GM21447 (cell line): ENCODE measurements at regions not wholly inside any gene's neighbourhood (a gene's known extent, or its start where the extent isn't known, plus 50 kb on each side); places are given as distances from the start of the nearest gene placed in this dataset.
A peak's percentile ranks its signal among the peaks of the same experiment; 100 is the strongest.

Source experiments
- ATAC-seq: cut with Tn5 transposase; IDR thresholded peaks from one replicate; pipeline ENCODE4 v1.9.1; 2021; ENCODE audit not compliant: unreplicated experiment

DNA sequence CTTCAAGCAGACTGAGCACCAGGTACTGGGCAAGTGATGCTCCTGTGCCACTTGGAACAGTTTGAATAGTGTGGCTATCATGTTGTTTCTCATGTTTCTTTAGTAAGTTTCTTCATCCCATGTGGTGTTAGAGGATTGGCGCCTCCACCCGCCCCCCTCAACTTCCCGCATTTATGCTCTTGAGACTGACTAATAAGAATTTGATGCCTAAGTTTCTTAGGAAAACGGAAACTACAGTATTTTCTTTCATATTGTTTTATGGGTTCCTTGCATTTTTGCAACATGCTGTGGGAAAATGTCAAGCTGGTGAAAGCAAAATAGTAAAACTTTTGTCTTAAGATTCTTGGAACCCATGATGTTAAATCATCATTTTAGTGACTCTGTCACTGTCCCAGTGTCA lies 101.2 kb upstream of the SLC4A4 start:
- no peak for ATAC-seq

GRCh38 chr4:71239365-71239764 lies 99.5 kb upstream of the SLC4A4 start:
- ATAC-seq: no peak

- no peak for ATAC-seq
These were observed 98.7 kb upstream of the SLC4A4 start for GRCh38 chr4:71240094-71240493.

GRCh38 chr4:71241501-71242288 lies 97.1 kb upstream of the SLC4A4 start:
- no peak for ATAC-seq

GRCh38 chr4:71243091-71243833 lies 95.6 kb upstream of the SLC4A4 start:
- ATAC-seq: no peak

DNA sequence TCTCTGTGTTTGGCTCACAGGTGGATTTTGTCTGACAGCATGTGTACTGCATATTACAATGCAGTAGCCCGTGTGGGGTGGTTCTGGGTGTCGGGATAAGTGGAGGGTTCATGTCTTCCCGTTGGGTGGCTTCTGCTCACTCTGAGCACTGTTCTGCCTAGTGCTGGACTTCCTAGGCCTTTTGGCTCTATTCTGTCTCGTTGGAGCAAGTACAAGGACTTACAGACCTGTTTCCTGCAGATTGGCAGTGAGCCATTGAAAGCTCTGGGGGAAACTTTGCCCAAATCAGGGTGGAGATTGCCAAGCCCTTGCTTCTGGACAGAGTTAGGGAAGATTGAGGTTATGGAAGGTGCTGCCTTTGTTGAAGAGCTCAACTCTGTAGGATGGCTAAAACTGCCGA lies 91.1 kb upstream of the SLC4A4 start:
- ATAC-seq: no peak

DNA sequence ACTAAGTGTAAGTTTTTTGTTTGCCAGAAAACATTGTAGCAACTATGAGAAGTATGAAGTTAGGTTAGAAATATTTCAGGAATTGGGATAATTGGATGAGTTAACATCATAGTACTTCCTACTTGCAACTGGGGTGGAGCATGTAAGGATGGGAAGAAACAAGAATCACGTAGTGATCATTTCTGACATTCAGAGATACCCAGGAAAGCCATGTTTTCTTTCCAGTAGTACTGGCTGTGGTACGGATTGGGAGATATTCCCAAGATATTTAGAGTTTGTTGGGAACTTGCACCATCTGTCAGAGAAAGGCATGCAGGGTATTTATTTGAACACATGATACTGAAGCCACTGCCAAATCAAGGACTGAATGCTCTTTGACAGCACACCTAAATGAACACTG lies 87.6 kb upstream of the SLC4A4 start:
- ATAC-seq: no peak

- no peak for ATAC-seq
These were observed 85.3 kb upstream of the SLC4A4 start for GRCh38 chr4:71253545-71253944.

GRCh38 chr4:71254451-71255012 lies 84.3 kb upstream of the SLC4A4 start:
- no peak for ATAC-seq

DNA sequence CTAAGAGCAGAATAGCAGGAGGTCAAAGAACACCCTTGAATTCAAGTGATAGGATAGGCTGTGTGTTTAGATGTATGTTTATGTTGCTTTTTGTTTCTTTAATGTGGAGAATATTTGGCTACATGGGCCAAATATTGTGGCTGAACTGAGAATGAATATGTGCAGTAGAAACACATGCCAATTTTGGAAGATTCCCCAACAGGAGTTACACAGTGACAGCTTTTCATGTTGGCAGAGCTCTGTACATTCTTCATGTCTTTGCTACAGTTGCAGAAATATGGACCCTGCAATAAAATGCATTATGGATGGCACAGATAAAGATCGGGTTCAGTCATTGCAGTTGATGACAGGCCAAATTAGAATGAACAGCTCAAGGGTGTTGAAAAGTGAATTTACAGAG lies 82.8 kb upstream of the SLC4A4 start:
- no peak for ATAC-seq

GRCh38 chr4:71257761-71258160 lies 81.1 kb upstream of the SLC4A4 start:
- ATAC-seq: no peak

GRCh38 chr4:71258323-71258722 lies 80.5 kb upstream of the SLC4A4 start:
- no peak for ATAC-seq

- no peak for ATAC-seq
These were observed 79.5 kb upstream of the SLC4A4 start for GRCh38 chr4:71259280-71259679.

DNA sequence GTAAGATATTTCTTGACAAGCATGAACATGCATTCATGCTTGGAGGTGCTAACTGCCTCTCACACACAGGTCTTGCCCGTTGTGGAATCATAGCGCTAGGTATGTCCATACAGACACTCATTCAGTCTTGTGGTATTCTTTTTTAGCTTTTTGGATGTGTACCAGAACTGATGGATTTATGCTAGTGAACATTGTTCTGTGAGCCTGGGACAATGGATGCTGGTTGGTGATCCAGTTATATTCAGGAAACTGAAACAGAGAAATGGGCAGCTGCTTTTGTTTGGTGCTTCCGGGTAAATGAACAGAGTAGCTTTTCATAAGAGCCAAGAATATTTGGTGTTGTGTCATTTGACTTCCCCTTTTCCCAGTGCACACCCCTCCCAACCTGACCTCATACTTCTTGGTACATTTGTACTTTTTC lies 78.9 kb upstream of the SLC4A4 start:
- no peak for ATAC-seq

- ATAC-seq: no peak
These were observed 78.3 kb upstream of the SLC4A4 start for GRCh38 chr4:71260544-71260943.

GRCh38 chr4:71261001-71261400 lies 77.8 kb upstream of the SLC4A4 start:
- ATAC-seq: no peak

DNA sequence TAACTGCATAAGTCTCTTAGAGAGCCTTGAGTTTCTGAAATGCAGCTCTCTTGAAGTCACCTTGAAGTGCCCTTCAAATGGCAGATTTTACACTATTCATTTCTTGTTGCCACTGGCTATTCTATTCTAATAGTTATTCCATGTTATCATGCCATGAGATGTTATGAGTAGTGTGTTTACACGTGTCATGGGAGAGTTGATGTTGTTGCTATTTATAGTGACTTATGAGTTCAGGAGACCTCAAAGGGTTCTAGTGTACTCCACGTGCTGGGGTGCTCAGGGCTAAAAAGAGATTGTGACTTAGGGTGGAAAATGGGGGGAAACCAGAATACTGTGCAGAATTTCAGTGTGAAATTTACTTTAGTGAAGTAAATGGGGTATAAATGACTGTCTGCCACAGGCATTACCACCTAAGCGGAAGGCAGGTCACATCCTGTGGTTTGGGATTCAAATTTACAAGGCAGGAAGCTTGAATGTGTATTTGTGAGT lies 77.1 kb upstream of the SLC4A4 start:
- ATAC-seq: no peak

- no peak for ATAC-seq
These were observed 76.7 kb upstream of the SLC4A4 start for GRCh38 chr4:71262161-71262560.

DNA sequence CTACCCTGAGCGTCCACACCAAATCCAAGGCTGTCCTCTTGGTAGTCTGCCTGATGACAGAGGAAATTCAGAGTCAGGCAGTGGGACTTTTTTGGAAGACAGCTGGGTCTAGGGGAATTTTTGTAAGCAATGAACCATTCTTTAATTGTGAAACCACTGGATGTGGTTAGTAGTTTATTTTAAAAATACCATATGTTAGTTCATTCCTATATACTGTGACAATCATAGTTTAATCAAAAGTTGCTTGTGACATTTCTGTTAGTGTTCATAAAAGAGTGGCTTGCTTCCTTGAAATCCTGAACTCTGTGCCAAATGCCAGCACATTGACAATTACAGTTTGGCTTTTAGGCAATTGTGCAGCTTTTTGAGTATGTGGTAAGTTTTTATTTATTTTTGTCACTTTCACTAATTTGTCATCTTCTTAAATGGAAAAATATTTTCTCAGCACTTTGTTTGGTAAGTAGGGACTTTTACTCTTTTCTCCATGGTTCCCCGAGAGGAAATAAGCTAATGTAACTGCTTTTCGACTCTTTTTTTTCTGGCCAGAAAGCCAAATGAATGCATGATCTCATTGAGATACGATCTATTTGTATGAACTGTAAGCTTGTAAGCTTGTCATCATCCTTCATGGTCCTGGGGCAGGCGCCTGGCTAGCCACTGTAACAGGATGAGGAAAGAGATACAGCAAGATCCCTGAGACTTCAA lies 72.6 kb upstream of the SLC4A4 start:
- ATAC-seq: peak; percentile 58

DNA sequence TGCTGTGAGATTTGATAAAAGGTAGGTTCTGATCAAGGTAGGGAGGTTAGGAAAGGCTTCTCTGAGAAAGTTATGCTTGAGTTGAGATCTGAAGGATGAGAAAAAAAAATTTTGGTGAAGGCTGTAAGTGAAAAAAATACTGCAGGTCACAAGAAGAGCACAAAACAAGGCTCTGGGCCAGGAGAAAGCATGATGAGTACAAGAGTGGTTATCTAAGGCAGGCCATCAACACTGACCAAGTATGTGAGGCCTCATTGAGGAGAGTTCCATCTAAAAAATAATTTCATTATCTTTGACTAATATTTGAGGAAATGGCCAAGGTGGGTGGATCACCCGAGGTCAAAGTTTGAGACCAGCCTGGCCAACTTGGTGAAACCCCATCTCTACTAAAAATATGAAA lies 71.6 kb upstream of the SLC4A4 start:
- ATAC-seq: no peak

- ATAC-seq: no peak
These were observed 70.7 kb upstream of the SLC4A4 start for GRCh38 chr4:71268166-71268565.
